GM13977 (cell line): ENCODE measurements at regions not wholly inside any gene's neighbourhood (a gene's known extent, or its start where the extent isn't known, plus 50 kb on each side); places are given as distances from the start of the nearest gene placed in this dataset.

Experiments
- DNase-seq: peaks from one replicate; pipeline ENCODE4 v3.0.0; 2012; ENCODE audit warnings: low spot score
- CTCF ChIP-seq: IDR thresholded peaks from 2 replicates; pipeline ENCODE4 v1.5.1; 2012; ENCODE audit warnings: mild to moderate bottlenecking, control low read depth; ENCODE audit not compliant: insufficient read depth; ENCODE audit errors: extremely low read depth, missing control alignments
- in situ Hi-C: fragments of 300-500 bp; cut with MboI; formaldehyde crosslinking; loops from one replicate; pipeline ENCODE4 v1.12.0; 2022; ENCODE audit warnings: low sequenced_read_pairs, low pct_unique_long_range_greater_than_20kb, mixed read lengths, inconsistent platforms; ENCODE audit not compliant: unreplicated experiment

- TF ChIP-seq CTCF, result no peak
- DNase-seq, result no peak
- in situ Hi-C loops, result no loop called here
These were observed 467.0 kb upstream of the PODXL start for GRCh38 chr7:132023466-132023865.

GRCh38 chr7:132022188-132022587 is 465.8 kb upstream of the PODXL start:
- DNase-seq, result no peak
- TF ChIP-seq CTCF, result no peak
- in situ Hi-C loops, result no loop called here

GRCh38 chr7:132019703-132020102 is 463.3 kb upstream of the PODXL start:
- in situ Hi-C loops, result no loop called here
- DNase-seq, result no peak
- TF ChIP-seq CTCF, result no peak

GRCh38 chr7:132009778-132010177 is 453.4 kb upstream of the PODXL start:
- in situ Hi-C loops, result no loop called here
- no peak for DNase-seq

GRCh38 chr7:132004529-132004928 is 448.1 kb upstream of the PODXL start:
- in situ Hi-C loops, result no loop called here
- TF ChIP-seq CTCF, result no peak

More at GRCh38 chr7:132009778-132010177, 453.4 kb upstream of the PODXL start:
- TF ChIP-seq CTCF, result no peak

GRCh38 chr7:132002343-132002968 is 446.0 kb upstream of the PODXL start:
- in situ Hi-C loops, result no loop called here
- no peak for DNase-seq
- no peak for TF ChIP-seq CTCF

More at GRCh38 chr7:132004529-132004928, 448.1 kb upstream of the PODXL start:
- DNase-seq, result no peak

- TF ChIP-seq CTCF, result no peak
- in situ Hi-C loops, result no loop called here
- no peak for DNase-seq
These were observed 444.7 kb upstream of the PODXL start for GRCh38 chr7:132001146-132001545.
